ENCODE measurements at regions not wholly inside any gene's neighbourhood (a gene's known extent, or its start where the extent isn't known, plus 50 kb on each side); places are given as distances from the start of the nearest gene placed in this dataset.

DNA sequence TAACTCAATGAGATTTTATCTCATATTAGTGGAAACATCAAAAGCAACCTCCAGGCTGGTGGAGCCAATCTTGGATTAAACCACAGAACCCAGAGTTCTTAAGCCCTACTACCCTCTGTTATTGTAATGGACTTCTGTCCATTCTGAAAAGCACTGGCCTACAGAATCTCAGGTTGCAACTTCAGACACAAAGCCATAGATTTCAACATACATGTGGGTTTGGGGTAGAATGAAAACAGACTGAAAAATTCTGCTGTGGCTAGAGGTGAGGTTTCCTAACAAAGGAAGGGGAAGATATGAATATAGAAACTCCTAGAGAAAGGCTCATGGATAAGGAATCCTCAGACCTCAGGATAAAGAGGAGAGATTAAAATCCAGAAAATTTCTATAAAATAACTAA, 569.8 kb upstream of the RIOK2 start:
- H3K4me3 ChIP-seq (ENCODE audit: low read depth, low read length) = no peak overlapping the region
- DNase-seq (ENCODE audit: low read depth) = no peak
- TF ChIP-seq, protein P1, sequence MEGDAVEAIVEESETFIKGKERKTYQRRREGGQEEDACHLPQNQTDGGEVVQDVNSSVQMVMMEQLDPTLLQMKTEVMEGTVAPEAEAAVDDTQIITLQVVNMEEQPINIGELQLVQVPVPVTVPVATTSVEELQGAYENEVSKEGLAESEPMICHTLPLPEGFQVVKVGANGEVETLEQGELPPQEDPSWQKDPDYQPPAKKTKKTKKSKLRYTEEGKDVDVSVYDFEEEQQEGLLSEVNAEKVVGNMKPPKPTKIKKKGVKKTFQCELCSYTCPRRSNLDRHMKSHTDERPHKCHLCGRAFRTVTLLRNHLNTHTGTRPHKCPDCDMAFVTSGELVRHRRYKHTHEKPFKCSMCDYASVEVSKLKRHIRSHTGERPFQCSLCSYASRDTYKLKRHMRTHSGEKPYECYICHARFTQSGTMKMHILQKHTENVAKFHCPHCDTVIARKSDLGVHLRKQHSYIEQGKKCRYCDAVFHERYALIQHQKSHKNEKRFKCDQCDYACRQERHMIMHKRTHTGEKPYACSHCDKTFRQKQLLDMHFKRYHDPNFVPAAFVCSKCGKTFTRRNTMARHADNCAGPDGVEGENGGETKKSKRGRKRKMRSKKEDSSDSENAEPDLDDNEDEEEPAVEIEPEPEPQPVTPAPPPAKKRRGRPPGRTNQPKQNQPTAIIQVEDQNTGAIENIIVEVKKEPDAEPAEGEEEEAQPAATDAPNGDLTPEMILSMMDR (IDR thresholded peaks at IDR 0.05; ENCODE audit: control insufficient read depth, extremely low read depth, insufficient read depth) = no peak

DNA sequence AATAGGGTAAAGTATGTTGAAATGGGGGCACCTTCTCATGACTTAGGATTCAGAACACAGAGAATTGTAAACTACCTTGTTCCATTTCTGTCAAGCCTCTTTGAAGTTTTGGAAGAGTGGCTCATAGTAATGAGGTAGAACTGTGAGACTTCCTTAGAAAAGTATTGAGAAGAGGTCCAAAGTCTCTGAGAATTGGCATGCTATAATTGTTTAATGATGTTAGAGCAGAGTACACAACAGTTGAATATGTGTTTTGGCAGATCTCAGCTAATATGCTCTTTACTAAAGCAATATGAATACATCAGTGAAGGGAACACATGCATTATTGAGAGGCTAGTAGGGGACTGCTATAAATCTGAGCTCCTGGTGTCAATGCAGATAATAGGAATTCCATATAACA, 579.4 kb upstream of the RIOK2 start:
- no peak overlapping the region for H3K4me3 ChIP-seq (ENCODE audit: low read depth, low read length)
- TF ChIP-seq, protein P1 (IDR thresholded peaks at IDR 0.05; ENCODE audit: control insufficient read depth, extremely low read depth, insufficient read depth) = no peak
- DNase-seq (ENCODE audit: low read depth) = no peak

DNA sequence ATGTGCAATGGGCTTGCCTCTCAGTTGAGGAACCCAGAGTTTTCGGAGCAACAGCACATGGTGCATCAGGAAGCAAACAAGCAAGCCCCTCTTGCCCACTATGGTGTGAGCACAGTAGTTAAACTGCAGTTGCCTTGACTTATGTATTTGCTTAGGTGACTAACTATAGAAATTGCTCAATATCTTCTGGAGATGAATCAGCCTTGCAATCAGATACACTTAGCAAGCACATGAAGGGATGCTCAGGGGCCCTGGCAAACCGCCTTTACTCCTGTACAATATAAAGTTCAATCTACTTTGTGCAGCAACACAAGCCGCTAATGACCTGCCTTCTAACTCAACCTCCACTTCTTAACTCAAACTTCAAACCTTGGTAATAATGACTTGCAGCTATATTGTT, 581.7 kb upstream of the RIOK2 start:
- TF ChIP-seq, protein P1 (IDR thresholded peaks at IDR 0.05; ENCODE audit: control insufficient read depth, extremely low read depth, insufficient read depth) = no peak
- H3K4me3 ChIP-seq (ENCODE audit: low read depth, low read length) = no peak overlapping the region
- DNase-seq (ENCODE audit: low read depth) = no peak

DNA sequence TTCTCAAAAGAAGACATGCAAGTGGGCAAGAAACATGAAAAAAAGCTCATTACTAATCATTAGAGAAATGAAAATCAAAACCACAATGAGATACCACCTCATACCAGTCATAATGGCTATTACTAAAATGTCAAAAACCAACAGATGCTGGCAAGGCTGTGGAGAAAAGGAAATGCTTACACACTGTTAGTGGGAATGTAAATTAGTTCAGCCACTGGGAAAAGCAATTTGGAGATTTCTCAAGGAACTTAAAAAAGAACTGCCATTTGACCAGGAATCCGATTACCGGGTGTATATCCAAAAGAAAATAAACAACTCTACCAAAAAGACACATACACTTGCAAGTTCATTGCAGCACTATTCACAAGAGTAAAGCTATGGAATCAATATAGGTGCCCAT, 595.4 kb upstream of the RIOK2 start:
- TF ChIP-seq, protein P1 (IDR thresholded peaks at IDR 0.05; ENCODE audit: control insufficient read depth, extremely low read depth, insufficient read depth) = no peak
- DNase-seq (ENCODE audit: low read depth) = no peak
- H3K4me3 ChIP-seq (ENCODE audit: low read depth, low read length) = no peak overlapping the region

DNA sequence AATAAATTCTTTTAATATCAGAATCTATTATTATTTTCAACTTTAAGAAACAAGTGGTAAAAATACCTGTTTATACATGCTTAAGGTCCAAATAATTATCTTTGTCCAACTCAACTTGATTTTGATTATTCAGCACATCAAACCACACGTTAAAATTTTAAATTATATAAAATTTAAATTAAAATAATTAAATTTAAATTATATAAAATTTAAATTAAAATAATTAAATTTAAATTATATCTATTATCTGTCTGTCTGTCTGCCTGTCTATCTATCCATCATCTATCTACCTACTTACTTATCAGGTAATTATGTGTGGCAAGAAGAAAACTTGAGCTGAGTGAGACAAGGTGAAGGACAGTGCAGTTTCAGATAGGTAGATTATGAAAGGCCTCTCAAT, 605.3 kb upstream of the RIOK2 start:
- no peak for DNase-seq (ENCODE audit: low read depth)
- TF ChIP-seq, protein P1 (IDR thresholded peaks at IDR 0.05; ENCODE audit: control insufficient read depth, extremely low read depth, insufficient read depth) = no peak

DNA sequence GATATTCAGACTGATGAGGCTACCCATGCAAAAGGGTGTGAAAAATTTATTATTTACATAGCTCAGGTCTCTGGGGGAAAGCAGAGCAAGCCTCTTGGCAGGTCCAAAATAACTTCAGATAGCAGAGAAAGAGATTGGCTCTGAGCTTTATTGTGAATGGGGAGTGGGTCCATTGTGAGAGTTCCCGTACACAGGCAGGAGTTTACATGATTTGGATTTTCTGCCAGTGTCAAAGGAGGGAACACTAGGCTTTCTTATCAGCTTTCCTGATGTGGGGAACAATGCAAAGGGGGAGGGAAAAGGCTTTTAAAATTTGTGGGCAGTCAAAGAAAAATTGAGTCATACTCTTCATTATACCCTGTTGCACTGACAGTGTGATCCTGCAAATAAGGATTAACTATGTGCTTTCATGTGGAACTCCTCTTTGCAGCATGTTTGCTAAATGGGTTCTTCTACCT, 615.0 kb upstream of the RIOK2 start:
- no peak overlapping the region for H3K4me3 ChIP-seq (ENCODE audit: low read depth, low read length)
- TF ChIP-seq, protein P1 (IDR thresholded peaks at IDR 0.05; ENCODE audit: control insufficient read depth, extremely low read depth, insufficient read depth) = no peak
- DNase-seq (ENCODE audit: low read depth) = no peak

More for the DNA sequence above, 605.3 kb upstream of the RIOK2 start:
- H3K4me3 ChIP-seq (ENCODE audit: low read depth, low read length) = no peak overlapping the region

DNA sequence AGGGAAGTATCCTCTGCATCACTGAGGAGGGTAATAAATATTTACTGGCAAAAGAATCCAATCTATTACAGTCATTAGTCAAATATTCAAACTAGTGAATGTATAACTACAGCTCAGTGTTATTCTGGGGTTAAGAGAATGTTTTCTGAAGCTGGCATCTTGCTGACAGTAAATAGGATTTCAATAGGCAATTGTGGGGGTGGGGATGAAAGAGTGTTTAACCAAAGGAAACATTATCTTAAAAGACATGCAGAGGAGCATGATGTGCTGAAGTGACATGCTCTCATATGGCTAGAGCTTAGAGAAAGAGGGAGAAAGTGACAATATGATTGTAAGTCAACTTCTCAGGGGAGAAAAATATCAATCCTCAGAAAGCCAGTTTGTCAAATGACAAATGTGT, 618.4 kb upstream of the RIOK2 start:
- H3K4me3 ChIP-seq (ENCODE audit: low read depth, low read length) = no peak overlapping the region
- TF ChIP-seq, protein P1 (IDR thresholded peaks at IDR 0.05; ENCODE audit: control insufficient read depth, extremely low read depth, insufficient read depth) = no peak
- DNase-seq (ENCODE audit: low read depth) = no peak

Measured in LNCaP clone FGC (cell line).